OCI-LY7 (cell line): ENCODE measurements at regions not wholly inside any gene's neighbourhood (a gene's known extent, or its start where the extent isn't known, plus 50 kb on each side); places are given as distances from the start of the nearest gene placed in this dataset.

ENCODE experiments used
- CTCF ChIP-seq: fragments of 200-600 bp; sonication (generic); conservative IDR thresholded peaks from 2 replicates; pipeline ENCODE4 v1.5.1; 2014; ENCODE audit warnings: mild to moderate bottlenecking, antibody characterized with exemption, low read length, moderate library complexity, mixed read lengths
- EZH2phosphoT487 ChIP-seq: fragments of 200-600 bp; sonication (generic); IDR thresholded peaks from 2 replicates; pipeline ENCODE4 v1.6.1; 2018; ENCODE audit warnings: low read depth, borderline replicate concordance, mild to moderate bottlenecking, mixed run types, antibody characterized with exemption, low read length, moderate library complexity, mixed read lengths

GRCh38 chr1:57474137-57474750, 50.4 kb upstream of the DAB1 start:
- TF ChIP-seq CTCF (no peak), EZH2phosphoT487 (no peak)
